Ecto neural progenitor cell (in vitro differentiated cells): ENCODE measurements at regions not wholly inside any gene's neighbourhood (a gene's known extent, or its start where the extent isn't known, plus 50 kb on each side); places are given as distances from the start of the nearest gene placed in this dataset.

Experiments
- DNase-seq: peaks from one replicate; pipeline ENCODE4 v3.0.0-alpha.2; 2018; ENCODE audit warnings: low spot score

DNA sequence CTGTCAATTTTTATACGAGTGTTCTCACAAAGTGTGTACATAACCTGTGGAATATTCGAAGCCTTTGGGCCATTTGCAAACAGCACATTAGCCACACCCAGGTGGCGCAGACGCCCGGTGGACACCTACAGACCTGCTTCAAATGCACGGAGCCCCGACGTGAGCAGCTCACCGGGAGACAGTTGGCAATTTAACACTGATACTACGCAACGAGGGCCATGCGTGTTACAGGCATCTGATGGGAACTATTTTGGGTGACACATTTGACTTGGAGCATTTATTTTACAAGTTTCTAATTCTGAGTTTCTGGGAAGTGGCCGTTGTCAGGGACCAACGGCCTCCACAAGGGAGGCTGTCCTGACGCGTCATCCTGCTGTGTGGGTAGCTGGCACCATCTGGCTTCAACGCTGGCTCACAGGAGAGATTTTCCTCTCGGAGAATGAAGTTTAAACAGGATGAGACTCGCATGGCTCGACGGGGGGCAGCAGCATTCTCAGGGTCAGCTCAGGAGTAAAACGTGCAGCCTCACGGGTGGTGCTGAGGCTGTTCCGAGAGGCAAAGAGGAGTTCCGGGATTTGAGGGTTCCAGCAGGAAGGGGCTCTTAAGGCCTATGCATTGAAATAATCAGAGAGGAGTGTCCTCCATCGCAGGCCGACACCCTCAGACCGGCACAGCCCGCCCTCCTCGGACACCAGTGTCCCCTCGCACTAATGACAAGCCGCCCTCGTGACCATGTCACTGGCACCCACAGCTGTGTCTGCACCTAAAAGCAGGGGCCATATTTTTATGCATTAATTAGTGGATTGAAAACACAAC lies 207.4 kb downstream of the DLL1 start:
- peak; percentile 39 for DNase-seq

DNA sequence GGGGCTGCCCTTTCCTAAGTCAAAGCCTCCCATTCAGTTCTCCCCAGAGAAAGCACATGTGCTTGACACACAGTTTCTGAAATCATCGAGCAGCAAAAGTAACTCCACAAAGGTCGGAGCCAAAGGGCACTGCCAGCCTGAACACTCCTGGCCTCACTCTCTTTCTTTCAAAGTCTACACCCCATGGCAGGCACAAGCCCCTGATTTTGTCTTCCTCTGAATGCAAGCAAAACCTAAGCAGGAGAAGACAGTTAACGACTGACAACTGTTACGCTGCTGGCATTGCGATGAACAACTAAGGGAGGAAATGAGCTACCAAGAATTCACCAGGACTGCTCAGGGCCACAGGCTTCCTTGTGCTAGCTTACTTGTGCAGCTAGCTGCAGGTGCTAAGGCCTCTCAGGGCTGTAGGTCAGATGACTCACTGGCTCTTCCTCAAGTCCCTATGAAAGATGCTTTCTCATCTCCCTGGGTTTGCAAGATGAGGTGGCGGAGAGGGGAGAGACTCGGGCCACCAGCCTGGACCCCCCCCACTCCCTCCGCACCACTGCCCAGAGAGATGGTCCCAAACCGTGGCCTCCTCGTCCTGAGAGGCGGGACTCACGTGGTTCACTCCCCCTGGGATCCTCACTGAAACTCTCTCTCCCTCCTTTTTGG lies 208.2 kb downstream of the DLL1 start:
- DNase-seq: peak; percentile 39

DNA sequence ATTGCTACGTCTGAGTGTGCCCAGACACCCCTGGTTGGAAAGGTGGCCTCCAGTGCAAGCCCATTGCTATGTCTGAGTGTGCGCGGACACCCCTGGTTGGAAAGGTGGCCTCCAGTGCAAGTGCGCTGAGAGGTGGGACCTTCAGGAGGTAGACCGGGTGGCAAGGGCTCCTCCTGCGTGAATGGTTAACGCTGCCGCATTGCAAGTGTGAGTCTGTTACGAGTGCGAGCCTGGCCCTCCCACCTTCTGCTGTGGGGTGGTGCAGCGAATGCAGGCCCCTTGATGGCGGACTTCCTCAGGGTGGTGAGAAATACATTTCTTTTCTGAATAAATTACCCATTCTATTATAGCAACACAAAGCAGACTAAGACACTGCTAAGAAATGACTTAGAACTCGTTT lies 208.8 kb downstream of the DLL1 start:
- peak; percentile 38 for DNase-seq

DNA sequence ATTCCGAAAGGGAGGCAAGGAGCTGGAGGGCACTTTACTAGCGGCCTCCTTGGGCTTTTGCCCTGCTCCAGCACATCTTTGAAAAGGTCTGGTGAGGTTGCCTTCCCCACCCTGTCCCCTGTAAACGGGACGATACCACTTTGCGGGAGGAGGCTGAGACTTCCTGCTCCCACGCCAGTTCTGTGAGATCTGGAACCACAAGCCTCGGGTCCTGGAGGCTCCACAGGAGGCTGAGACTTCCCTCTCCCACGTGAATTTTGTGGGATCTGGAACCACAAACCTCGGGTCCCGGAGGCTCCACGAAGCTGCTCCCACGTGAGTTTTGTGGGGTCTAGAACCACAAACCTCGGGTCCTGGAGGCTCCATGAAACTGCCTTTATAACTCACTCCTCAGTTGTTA lies 209.3 kb downstream of the DLL1 start:
- DNase-seq: no peak

DNA sequence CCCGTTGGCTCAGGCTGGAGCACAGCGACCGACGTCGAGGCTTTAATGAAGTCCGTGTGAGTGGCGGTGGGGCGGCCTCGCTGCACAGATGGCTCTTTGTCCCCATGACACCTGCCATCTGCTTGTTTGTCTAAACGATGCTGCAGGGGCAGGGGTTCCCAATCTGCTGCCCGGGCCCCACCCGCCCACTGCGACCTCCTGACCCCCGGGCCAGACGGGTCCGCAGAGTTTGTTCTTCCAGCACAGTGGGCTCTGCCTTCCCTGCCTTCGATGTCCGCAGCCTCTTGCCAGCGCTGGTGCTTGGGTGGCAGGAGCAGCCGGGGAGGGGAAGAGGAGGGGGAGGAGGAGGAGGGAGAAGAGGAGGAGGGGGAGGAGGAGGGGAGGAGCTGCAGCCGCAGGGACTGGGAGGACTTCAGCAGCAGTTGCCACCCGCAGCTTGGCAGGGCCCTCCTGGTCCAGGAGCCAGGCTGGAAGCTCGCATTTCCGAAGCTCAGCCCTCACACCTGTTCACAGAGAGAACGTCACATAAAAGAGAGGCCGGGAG lies 210.0 kb downstream of the DLL1 start:
- peak; percentile 89 for DNase-seq

DNA sequence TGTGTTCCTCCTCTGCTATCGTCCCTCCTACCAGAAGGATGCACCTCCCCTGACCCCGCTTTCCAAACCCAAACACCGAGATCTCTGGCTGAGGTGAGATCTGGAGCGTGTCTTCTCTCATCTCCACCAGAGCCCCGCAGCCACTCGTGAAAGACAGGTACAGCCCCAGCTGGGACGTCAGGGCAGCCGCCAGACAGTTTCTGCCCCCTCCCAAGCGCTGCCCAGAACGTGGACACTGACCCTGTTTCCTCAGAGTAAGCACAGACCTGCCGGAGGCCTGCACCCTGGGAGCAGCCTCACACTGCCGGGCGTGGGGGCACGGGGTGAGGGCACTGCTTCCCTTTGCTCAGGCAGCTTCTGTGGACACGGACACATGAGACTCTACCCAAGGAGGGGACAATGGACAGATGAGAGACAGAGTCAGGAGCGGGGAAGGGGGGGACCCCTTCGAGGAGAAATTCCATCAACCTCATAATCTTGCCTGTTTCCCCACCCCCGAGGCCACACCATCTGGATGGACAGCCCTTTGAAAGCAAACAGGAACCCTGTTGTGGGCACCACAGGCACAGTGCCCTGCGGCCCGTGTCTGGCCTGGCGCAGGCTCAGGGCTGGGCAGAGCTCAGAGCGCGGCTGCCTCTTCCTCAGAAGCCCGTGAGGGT lies 210.6 kb downstream of the DLL1 start:
- DNase-seq: peak; percentile 49

DNA sequence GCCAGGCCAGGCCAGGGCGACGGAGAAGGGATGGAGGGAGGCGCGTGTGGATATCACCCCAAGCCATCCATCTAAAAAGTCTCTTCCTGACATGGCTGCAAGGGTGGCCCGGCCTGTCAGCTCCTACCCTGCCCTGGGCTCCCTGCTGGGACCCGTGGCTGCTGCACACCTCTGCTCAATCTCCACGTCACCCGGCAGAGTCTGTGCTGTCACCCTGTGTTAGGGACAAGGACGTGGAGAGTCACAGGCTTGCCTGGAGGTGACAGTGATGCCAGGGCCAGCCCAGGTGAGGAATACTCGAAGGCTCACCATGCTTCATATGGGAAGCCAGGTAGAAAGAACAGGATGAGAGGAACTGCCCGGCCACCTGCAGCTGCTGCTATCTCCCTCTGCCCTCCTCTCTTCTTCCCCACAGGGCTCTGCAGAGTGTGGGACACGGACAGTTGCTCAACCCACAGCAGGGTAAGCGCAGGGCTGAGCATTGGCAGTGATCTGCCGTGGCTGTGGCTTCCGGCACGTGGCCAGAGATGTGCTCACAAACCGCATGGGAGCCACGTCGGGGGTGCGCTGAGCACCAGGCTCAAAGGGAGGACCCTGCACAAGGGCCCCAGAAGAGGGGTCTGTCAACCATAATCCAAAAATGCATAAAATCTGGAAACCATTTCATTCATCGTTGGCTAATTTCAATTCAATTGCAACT lies 214.3 kb downstream of the DLL1 start:
- DNase-seq: peak; percentile 33

DNA sequence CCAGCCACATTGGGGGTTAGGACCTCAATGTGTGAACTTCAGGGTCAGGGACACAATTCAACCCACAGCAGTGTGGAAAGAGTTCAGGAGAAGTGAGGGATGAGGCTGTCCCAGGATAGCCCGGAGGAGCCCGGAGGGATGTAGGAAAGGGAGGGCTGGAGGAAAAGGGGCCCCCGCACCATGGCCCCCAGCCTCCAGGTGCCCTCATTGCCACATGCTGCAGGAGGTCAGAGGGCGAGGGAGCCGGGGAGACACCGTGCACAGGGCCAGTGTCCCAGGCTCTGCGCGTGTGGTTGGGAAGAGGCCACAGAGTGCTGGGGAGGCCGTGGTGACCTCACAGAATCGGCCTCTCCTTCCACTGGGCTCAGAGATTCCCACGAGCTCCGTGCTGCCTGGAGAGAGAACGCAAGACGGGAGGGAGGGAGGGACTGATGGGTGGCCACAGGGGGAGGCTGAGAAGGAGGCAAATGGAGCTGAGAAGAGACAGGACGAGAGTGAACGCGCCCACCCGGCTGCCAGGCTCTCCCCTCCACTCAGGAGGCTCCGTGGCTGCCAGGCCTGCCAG lies 215.1 kb downstream of the DLL1 start:
- peak; percentile 39 for DNase-seq

DNA sequence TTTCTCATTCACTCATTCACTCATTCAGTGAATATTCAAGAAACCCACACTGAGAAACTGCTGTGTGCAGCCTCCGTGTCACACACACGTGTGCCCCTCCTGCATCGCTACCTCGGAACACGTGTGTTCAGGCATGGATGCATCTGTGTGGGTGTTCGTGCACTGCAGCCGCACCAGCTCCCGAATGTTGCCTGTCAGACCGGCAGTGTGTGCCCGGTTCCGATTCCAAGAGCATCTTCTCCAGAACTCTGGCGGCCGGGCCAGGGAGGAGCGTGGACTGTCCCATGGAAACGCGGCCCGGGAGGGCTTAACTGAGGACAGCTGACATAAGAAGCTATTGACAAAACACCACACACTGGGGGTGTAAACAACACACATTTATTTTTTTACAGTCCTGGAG lies 216.0 kb downstream of the DLL1 start:
- DNase-seq: no peak

DNA sequence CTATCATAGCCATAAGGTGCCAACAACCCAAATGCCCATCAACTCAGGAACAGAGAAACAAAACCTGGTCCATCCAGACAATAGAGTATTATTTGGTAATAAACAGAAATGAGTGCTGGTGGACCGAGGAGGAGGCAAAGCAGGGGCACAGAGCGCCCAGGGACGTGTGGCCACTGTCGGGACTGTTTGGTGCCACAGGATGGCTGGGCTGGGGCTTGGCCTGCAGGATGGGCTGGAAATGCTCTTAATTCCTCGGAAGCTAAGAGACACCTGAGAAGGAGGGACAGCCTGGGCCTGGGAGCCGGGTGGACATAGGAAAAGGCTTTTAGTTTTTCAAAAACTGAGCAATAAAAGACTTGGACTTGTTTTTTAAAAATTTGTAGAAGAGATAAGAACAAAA lies 216.4 kb downstream of the DLL1 start:
- no peak for DNase-seq

DNA sequence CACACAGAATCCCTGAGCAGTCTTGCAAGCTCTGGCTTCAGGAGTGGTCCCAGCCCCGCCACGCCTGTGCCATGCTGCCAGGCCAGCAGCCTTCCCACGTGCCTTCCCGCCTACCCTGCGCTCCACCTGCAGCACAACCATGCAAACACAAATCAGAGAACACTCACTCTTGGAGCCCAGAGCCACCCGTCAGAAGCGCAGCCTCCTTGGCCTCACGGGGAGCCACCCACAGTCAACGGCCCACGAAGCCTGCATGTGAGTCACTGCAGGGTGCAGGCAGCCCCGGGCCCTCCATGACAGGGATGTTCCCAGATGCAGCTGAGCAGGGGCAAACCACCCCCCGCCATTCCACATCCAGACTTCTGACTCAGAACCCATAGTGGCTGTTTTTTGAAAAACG lies 217.0 kb downstream of the DLL1 start:
- DNase-seq: no peak

DNA sequence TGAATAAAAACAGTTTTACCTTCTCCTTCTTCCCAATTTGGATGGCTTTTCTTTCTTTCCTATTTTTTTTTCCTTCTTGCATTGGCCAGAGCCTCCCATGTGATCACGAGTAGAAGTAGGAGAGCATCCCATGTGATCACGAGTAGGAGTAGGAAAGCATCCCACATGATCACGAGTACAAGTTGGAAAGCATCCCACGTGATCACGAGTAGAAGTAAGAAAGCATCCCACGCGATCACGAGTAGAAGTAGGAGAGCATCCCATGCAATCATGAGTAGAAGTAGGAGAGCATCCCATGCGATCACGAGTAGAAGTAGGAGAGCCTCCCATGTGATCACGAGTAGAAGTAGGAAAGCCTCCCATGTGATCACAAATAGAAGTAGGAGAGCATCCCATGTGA lies 218.6 kb downstream of the DLL1 start:
- DNase-seq: no peak

DNA sequence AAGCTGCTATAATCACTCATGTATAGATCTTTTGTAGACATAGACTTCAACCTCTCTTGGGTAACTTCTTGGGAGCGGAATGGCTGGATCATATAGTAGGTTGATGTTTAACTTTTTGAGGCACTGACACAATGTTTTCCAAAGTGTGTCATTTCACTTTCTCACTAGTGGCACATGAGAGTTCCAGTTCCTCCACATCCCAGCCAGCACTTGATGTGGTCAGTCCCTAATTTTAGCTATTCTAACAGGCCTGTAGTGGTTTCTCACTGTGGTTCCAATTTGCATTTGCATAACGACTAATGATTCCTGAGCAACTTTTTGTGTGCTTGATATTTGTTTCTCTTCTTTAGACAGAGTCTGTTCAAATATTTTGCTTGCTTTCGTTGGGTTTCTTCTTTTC lies 221.3 kb downstream of the DLL1 start:
- DNase-seq: no peak

DNA sequence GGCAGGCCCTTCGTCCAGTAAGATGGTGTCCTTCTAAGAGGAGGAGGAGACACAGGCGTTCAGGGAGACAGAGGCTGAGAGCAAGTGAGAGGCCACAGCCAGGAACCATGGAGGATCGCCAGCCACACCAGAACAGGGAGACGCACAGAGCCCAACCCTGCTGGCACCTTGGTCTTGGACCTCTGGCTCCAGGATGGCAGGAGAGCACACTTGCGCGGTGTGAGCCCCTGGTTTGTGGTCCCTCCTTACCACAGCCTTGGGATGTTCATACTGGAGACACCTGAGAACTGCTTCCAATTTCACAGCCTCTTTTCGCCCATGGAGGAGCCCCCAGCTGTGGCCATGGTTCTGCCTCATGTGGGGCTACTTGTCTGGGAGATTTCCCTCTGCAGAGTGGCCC lies 222.4 kb downstream of the DLL1 start:
- no peak for DNase-seq

DNA sequence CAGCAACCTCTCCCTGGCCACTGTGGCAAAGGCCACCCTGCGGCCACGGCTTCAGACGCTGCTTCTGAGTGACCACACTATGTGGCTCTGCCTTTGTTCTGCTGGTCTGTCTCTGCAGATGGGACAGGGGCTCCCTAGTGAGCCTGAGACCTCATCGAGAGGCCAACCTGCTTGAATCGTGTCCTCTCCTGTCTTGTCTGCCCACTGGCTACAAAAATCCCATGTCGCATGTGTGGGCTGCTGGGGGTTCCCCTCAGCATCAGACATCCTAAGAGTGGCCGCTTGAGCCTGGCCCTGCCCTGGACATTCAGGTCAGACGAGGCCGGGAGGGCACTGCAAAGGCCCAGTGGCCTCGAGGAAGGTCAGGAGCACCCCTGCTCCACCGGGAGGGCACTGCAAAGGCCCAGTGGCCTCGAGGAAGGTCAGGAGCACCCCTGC lies 222.9 kb downstream of the DLL1 start:
- no peak for DNase-seq

DNA sequence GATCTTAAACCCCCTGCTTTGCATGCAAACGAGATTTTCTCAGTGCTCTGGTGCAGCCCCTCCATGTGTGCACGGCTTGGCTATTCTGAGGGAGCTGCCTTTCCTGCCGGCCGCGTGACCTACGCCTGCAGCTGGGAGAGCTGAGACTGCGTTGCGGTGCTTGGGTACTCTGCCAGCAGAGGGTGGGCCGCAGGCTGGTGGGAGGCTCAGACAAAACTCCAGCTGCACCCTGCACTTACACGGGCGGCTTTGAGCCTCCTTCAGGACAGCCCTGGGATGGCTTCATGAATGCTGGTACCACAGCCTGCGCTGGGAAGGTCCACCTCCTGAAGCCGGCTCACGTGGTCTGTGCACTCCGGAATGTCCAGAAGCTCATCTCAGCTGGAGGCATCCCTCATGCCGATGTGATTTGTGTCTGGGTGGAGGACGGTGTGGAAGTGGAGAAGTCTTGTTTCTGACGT lies 223.7 kb downstream of the DLL1 start:
- DNase-seq: no peak

DNA sequence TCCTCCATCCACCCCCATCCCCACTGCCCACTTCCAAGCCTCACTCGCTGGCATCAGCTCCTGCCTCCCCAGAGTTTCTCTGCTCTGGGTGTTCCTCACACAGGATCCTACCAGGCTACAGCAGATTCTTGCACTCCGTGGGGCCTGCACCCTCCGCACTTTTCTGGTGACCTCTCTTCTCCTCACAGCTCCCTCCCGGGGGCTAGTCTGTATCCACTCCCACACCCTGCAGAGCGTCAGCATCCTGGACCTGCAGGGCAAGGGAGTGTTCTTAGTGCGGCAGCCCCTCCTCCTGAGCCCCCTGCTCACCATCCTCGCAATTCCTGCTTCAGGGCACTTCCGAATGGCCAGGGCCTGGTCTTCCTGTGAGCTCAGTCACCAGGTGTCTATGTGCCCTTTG lies 224.2 kb downstream of the DLL1 start:
- DNase-seq: no peak

DNA sequence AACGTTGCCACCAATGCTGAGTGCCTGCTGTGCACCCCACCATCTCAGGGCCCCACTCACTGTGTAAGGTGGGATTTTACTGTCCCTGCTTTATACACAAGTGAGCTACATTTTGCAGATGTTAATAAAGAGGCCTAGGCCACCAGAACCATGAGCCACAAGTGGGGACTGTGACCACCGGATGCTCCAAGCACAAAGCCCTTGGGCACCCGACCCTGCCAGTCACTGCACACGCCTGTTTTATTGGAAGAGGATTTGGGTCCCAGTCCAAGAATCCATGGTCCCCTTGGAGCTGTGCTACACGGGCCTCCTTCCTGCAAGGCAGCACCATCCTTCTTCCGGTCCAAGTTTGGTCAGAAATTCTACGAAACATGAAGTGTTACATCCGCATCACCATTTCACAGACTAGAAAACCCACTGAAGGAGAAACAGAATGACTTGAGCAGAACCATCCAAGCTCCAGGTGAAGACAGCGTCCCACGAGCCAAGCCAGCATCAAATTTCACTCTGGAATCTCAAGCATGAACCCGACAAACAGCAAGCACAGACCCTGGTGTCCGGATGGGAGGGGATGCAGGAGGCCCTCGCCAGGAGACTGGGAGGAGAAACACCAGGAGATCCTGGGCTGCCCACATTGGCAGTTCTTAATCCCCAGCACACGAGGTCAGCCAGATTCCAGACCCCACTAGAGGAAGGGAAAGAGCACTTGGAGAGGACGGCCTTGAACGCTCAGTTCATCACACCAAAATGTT lies 226.9 kb downstream of the DLL1 start:
- no peak for DNase-seq

DNA sequence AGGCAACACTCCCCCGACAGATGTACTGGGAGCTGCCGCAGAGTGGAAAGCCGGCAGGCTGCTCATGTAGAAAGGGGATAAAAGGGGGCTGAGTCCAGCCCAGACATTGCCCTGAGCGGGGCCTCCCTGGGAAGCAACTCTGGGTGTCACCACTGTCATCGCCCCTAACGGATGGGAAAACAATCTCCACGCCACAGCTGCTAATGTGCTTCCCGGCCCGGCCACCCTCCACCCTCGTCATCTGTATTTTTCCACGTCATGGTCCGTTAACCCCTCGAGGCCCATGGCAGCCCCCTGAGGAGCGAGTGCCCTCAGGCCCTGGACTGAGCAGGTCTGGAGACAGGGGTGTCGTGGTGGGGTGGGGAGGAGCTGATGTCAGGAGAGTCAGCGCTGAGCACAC lies 227.4 kb downstream of the DLL1 start:
- no peak for DNase-seq

DNA sequence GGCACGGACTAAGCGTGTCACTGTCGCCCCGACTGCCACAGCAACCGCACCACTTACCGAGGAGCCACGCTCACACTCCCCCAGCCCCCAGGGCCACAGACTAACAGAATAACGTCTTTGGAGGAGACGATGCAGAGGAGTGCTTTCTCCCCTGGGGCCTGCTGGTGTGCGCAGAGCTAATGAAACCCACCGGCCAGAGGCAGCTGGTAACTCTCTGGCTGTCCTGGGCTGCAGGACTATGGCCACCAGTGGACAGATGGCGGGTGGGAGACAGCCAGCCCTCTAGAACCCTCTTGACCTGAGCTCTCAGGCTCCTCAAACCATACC lies 228.0 kb downstream of the DLL1 start:
- no peak for DNase-seq

DNA sequence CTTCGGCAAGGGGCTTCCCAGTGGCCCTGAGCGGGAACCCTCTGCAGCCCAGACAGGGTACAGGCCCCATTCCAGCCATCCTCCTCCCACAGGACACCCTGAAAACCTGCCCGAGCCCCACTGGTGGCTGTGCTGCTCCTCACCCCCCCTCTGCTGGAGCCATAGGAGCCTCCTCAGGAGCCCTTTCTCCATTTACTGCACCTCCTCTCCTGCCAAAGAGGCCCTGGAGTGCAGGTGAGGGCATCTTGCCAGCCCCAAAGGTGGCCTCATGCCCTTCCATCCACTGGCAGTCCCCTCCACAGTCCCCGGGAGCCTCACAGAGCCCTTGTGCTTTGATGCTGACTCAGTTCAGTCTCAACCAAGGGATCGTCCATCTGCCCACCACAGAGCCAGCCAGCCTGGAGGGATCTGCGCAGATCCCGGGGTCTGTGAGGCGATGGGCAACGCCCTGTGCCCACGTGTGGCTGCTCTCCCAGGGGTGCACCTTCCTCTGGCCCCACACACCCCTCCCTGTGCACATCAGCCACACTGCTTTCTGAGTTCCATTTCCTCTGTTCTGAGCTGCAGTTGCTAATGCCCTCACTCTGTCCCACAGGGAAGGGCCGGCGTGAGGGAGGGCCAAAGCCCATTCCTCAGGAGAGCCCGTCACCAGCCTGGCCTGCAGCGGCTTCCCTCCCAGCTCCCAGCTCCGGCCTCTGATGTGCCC lies 228.5 kb downstream of the DLL1 start:
- DNase-seq: no peak
